ENCODE measurements at regions not wholly inside any gene's neighbourhood (a gene's known extent, or its start where the extent isn't known, plus 50 kb on each side); places are given as distances from the start of the nearest gene placed in this dataset.
"Not testable (repeated sequence)": the region's sequence is repeated elsewhere in the genome, so short reads cannot be mapped to it uniquely, and the experiment has no call there.

DNA sequence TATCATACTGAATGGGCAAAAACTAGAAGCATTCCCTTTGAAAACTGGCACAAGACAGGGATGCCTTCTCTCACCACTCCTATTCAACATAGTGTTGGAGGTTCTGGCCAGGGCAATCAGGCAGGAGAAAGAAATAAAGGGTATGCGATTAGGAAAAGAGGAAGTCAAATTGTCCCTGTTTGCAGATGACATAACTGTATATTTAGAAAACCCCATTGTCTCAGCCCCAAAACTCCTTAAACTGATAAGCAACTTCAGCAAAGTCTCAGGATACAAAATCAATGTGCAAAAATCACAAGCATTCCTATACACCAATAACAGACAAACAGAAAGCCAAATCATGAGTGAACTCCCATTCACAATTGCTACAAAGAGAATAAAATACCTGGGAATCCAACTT, 52.5 kb upstream of the CCDC71L start:
- not testable (repeated sequence) for H3K4me3 ChIP-seq (ENCODE audit: low read depth, low read length)

DNA sequence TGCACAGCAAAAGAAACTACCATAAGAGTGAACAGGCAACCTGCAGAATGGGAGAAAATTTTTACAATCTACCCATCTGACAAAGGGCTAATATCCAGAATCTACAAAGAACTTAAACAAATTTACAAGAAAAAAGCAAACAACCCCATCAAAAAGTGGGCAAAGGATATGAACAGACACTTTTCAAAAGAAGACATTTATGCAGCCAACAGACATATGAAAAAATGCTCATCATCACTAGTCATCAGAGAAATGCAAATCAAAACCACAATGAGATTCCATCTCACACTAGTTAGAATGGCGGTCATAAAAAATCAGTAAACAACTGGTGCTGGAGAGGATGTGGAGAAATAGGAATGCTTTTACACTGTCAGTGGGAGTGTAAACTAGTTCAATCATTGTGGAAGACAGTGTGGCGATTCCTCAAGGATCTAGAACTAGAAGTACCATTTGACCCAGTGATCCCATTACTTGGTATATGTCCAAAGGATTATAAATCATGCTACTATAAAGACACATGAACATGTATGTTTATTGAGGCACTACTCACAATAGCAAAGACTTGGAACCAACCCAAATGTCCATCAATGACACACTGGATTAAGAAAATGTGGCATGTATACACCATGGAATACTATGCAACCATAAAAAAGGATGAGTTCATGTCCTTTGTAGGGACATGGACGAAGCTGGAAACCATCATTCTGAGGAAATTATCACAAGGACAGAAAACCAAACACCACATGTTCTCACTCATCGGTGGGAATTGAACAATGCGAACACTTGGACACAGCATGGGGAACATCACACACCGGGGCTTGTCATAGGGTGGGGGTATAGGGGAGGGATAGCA, 53.9 kb upstream of the CCDC71L start:
- not testable (repeated sequence) for H3K4me3 ChIP-seq (ENCODE audit: low read depth, low read length)

DNA sequence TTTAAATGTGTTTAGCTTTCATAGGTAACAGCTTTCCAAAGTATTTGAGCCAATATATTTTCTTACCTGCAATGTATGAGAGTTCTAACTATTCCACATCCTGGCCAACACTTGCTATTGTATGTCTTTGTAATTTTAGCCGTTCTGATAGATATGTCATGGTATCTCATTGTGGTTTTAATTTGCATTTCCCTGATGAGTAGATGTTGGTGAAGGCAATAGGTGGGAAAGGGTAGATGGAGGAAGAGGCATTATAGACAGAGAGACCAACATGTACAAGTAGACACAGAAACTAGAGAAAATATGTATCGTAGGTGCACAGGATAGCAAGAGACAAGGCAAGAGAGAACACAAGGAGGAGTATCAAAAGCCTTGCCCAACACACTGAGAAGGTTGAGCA, 54.8 kb upstream of the CCDC71L start:
- H3K4me3 ChIP-seq (ENCODE audit: low read depth, low read length), result no peak overlapping the region
- no peak for TF ChIP-seq CTCF (IDR thresholded peaks at IDR 0.05; ENCODE audit: low read depth, low read length)

DNA sequence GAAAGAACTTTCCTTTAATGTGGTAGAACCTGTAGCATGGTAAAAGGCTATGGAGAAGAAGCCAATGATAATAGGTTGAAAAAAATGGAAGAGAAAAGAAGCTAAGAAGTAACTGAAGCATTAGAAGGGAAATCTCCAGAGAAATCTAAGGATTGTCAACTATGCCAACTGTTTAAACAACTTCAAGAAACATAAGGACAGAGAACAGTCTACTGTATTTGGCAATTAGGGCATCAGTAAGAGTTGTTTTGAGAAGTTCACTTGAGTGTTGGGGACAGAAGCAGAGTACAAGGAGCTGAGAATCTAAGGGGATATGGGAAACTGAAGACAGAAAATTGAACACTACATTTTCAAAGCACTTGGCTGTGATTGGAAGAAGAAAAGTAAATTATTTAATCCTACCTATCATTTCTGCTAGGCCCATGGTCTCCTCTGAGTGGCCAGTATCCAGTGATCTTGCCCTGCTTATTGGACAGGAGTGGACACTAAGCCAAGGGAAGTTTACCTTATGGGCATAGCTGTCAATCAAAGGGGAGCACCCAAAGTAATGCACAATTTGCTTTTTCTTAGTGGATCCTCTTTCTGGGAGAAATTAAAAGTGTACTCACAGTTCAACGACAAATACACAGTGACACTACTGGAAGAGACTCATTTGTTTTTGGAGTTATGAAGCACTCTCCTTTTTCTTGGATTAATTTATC, 56.4 kb upstream of the CCDC71L start:
- TF ChIP-seq CTCF (IDR thresholded peaks at IDR 0.05; ENCODE audit: low read depth, low read length), result no peak

GRCh38 chr7:106717955-106718871, 57.3 kb upstream of the CCDC71L start:
- no peak overlapping the region for H3K4me3 ChIP-seq (ENCODE audit: low read depth, low read length)
- TF ChIP-seq CTCF (IDR thresholded peaks at IDR 0.05; ENCODE audit: low read depth, low read length), result no peak

More for the DNA sequence above, 56.4 kb upstream of the CCDC71L start:
- H3K4me3 ChIP-seq (ENCODE audit: low read depth, low read length), result no peak overlapping the region

- no peak for TF ChIP-seq CTCF (IDR thresholded peaks at IDR 0.05; ENCODE audit: low read depth, low read length)
Measured at GRCh38 chr7:106720641-106721040, 59.7 kb upstream of the CCDC71L start.

GRCh38 chr7:106721816-106722785, 61.1 kb upstream of the CCDC71L start:
- no peak for TF ChIP-seq CTCF (IDR thresholded peaks at IDR 0.05; ENCODE audit: low read depth, low read length)
- H3K4me3 ChIP-seq (ENCODE audit: low read depth, low read length), result no peak overlapping the region

More at GRCh38 chr7:106720641-106721040, 59.7 kb upstream of the CCDC71L start:
- no peak overlapping the region for H3K4me3 ChIP-seq (ENCODE audit: low read depth, low read length)
